Mesenchymal stem cell (in vitro differentiated cells and primary cell): ENCODE measurements at regions not wholly inside any gene's neighbourhood (a gene's known extent, or its start where the extent isn't known, plus 50 kb on each side); places are given as distances from the start of the nearest gene placed in this dataset.
"Not testable (repeated sequence)": the region's sequence is repeated elsewhere in the genome, so short reads cannot be mapped to it uniquely, and the experiment has no call there.

Experiments used
- DNase-seq: peaks from one replicate; pipeline ENCODE4 v3.0.0-alpha.2; 2013
- H2AFZ ChIP-seq: one replicate; pipeline ENCODE4 v1.6.1; 2013; ENCODE audit warnings: low read depth, mild to moderate bottlenecking, control low read depth, inconsistent platforms, low read length, moderate library complexity
- H2AK5ac ChIP-seq: 2 replicates; pipeline ENCODE4 v1.6.1; 2013; ENCODE audit warnings: low read length, moderate library complexity, mild to moderate bottlenecking, inconsistent platforms; ENCODE audit not compliant: severe bottlenecking
- H2BK120ac ChIP-seq: one replicate; pipeline ENCODE4 v1.6.1; 2013; ENCODE audit warnings: low read depth, mild to moderate bottlenecking, inconsistent platforms, low read length, moderate library complexity
- H2BK12ac ChIP-seq, 2 experiments: one replicate each; pipeline ENCODE4 v1.6.1; 2013; ENCODE audit warnings: inconsistent platforms in 2 of 2, low read length in 2 of 2, mild to moderate bottlenecking in 2 of 2, moderate library complexity in 2 of 2, control low read depth in 1 of 2
- H2BK15ac ChIP-seq: one replicate; pipeline ENCODE4 v1.6.1; 2013; ENCODE audit warnings: mild to moderate bottlenecking, low read depth, inconsistent platforms; ENCODE audit not compliant: poor library complexity, severe bottlenecking
- H2BK5ac ChIP-seq: 2 replicates; pipeline ENCODE4 v1.6.1; 2013; ENCODE audit warnings: low read depth, mild to moderate bottlenecking, low read length, control low read depth, inconsistent platforms; ENCODE audit not compliant: poor library complexity, severe bottlenecking
- H3K14ac ChIP-seq, 2 experiments: one replicate each; pipeline ENCODE4 v1.6.1; 2013; ENCODE audit warnings: inconsistent platforms in 2 of 2, low read length in 2 of 2, control low read depth in 1 of 2, mild to moderate bottlenecking in 1 of 2, moderate library complexity in 1 of 2
- H3K18ac ChIP-seq, 2 experiments: one replicate each; pipeline ENCODE4 v1.6.1; 2013; ENCODE audit warnings: inconsistent platforms in 2 of 2, low read length in 2 of 2, control low read depth in 1 of 2, low read depth in 1 of 2, mild to moderate bottlenecking in 1 of 2
- H3K23ac ChIP-seq, 2 experiments: one replicate each; pipeline ENCODE4 v1.6.1; 2013; ENCODE audit warnings: inconsistent platforms in 2 of 2, low read length in 2 of 2, mild to moderate bottlenecking in 2 of 2, moderate library complexity in 2 of 2, control low read depth in 1 of 2
- H3K27ac ChIP-seq: 2 replicates; pipeline ENCODE4 v1.5.1; 2013; ENCODE audit warnings: mild to moderate bottlenecking, moderate library complexity, low read length, control low read depth, inconsistent platforms; ENCODE audit not compliant: poor library complexity, severe bottlenecking
- H3K27me3 ChIP-seq, 2 experiments: 2 replicates each; pipeline versions ENCODE4 v1.6.1 to v1.7.0; 2013; ENCODE audit warnings: low read length in 2 of 2, mild to moderate bottlenecking in 2 of 2, moderate library complexity in 2 of 2, control low read depth in 1 of 2, inconsistent platforms in 1 of 2; ENCODE audit not compliant: control insufficient read depth in 1 of 2, insufficient read depth in 1 of 2
- H3K36me3 ChIP-seq, 2 experiments: 2 replicates each; pipeline versions ENCODE4 v1.6.1 to v1.7.0; 2013; ENCODE audit warnings: low read length in 2 of 2, control low read depth in 1 of 2, inconsistent platforms in 1 of 2, low read depth in 1 of 2, mild to moderate bottlenecking in 1 of 2; ENCODE audit not compliant: insufficient read depth in 2 of 2, control insufficient read depth in 1 of 2
- H3K4ac ChIP-seq, 2 experiments: one replicate each; pipeline ENCODE4 v1.6.1; 2013; ENCODE audit warnings: inconsistent platforms in 2 of 2, low read length in 2 of 2, mild to moderate bottlenecking in 2 of 2, moderate library complexity in 2 of 2, control low read depth in 1 of 2, low read depth in 1 of 2
- H3K4me1 ChIP-seq: 2 replicates; pipeline ENCODE4 v1.6.1; 2013; ENCODE audit warnings: low read depth, low read length, control low read depth; ENCODE audit not compliant: control insufficient read depth, insufficient read depth
- H3K4me2 ChIP-seq: 2 replicates; pipeline ENCODE4 v1.6.1; 2013; ENCODE audit warnings: low read length, mild to moderate bottlenecking, inconsistent platforms; ENCODE audit not compliant: poor library complexity, severe bottlenecking
- H3K4me3 ChIP-seq, 2 experiments: 2 replicates each; pipeline versions ENCODE4 v1.5.1 to v1.7.0; 2013; ENCODE audit warnings: low read length in 2 of 2, mild to moderate bottlenecking in 2 of 2, control low read depth in 1 of 2, low read depth in 1 of 2; ENCODE audit not compliant: insufficient read depth in 1 of 2
- H3K79me1 ChIP-seq: replicated peaks from 2 replicates; pipeline ENCODE4 v1.6.1; 2013; ENCODE audit warnings: mild to moderate bottlenecking, control low read depth, low read length, inconsistent platforms; ENCODE audit not compliant: poor library complexity, severe bottlenecking
- H3K9ac ChIP-seq: 2 replicates; pipeline ENCODE4 v1.7.0; 2013; ENCODE audit warnings: mild to moderate bottlenecking, low read length, moderate library complexity
- H3K9me3 ChIP-seq: 2 replicates; pipeline ENCODE4 v1.7.0; 2013; ENCODE audit warnings: mild to moderate bottlenecking, low read length; ENCODE audit not compliant: control insufficient read depth
- H4K8ac ChIP-seq: one replicate; pipeline ENCODE4 v1.6.1; 2013; ENCODE audit warnings: inconsistent platforms, mild to moderate bottlenecking, low read length, moderate library complexity
- H4K91ac ChIP-seq: one replicate; pipeline ENCODE4 v1.6.1; 2013; ENCODE audit warnings: mild to moderate bottlenecking, low read length, inconsistent platforms
- WGBS: methylation state at CpG from one replicate; pipeline ENCODE4 v1.1.7; 2013; ENCODE audit warnings: mixed read lengths; 5-methylcytosine and 5-hydroxymethylcytosine counted together

DNA sequence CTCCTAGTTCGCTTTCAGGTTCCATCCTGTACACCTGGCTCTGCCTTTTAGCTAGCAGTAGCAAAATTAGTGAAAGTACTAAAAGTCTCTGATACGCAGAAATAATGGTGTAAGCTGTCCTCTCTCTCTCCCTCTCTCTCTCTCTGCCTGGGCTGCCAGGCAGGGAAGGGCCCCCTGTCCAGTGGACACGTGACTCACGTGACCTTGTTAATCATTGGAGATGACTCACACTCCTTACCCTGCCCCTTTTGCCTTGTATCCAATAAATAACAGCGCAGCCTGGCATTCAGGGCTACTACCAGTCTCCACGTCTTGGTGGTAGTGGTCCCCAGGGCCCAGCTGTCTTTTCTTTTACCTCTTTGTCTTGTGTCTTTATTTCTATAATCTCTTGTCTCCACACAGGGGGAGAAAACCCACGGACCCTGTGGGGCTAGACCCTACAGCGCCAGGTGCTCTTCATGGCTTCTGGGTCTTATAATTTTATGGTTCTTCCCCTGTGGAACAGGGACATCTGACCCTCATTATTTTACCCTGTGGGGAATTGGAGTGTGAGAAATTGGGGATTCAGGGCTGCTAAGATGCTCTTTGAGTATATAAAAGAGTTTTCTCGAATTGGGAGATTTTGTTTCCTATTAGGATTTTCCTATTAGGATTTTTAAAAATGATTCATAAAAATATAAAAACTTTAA lies 1348.2 kb downstream of the GATA3 start:
- H2AFZ ChIP-seq, H3K9me3 ChIP-seq, H4K91ac ChIP-seq, H3K4me3 ChIP-seq, H3K79me1 ChIP-seq, H3K14ac ChIP-seq, H3K4ac ChIP-seq, H3K9ac ChIP-seq, H4K8ac ChIP-seq, H3K4me2 ChIP-seq, H2BK5ac ChIP-seq, DNase-seq, H3K36me3 ChIP-seq, H3K4me1 ChIP-seq, H2BK12ac ChIP-seq, H3K27ac ChIP-seq, H3K27me3 ChIP-seq, H2BK120ac ChIP-seq, H3K23ac ChIP-seq, H3K18ac ChIP-seq, H2BK15ac ChIP-seq, H2AK5ac ChIP-seq: not testable (repeated sequence)
- WGBS = 66% methylated on average over 8 of the region's 9 CpGs

GRCh38 chr10:9407201-9407600 lies 1352.7 kb downstream of the GATA3 start:
- H3K27me3 ChIP-seq, H3K9me3 ChIP-seq, H3K36me3 ChIP-seq, H2BK5ac ChIP-seq, H4K8ac ChIP-seq, H2BK12ac ChIP-seq, H3K4me1 ChIP-seq, H3K23ac ChIP-seq, H3K14ac ChIP-seq, H2AFZ ChIP-seq, H3K4ac ChIP-seq, H3K18ac ChIP-seq, H4K91ac ChIP-seq, H2BK15ac ChIP-seq, H3K4me3 ChIP-seq, H3K27ac ChIP-seq, H2BK120ac ChIP-seq, H3K79me1 ChIP-seq, DNase-seq, H2AK5ac ChIP-seq, H3K9ac ChIP-seq: not testable (repeated sequence)
- peak overlapping the region; percentile 34 for H3K4me2 ChIP-seq
- WGBS = 94% methylated on average over 29 of the region's 29 CpGs

DNA sequence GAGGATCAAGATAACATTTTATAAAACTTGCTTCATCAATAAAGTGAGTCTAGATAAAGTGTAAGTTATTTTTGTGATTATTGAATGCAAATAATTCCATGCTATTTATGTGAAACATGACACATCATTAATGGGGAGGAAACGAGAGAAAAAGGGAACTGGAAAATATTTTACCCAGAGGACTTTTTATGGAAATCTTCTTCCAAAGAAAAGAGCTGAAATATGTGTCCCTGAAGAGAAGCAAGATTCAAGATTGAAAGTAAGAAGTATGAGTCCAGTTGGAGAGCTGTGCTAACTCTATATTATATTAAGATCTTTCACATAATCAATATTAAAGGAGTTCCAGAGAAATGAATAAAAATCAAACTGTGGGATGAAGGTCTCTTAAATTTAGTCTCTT lies 1361.8 kb downstream of the GATA3 start:
- H3K4me3 ChIP-seq = no peak overlapping the region
- no peak overlapping the region for H3K4ac ChIP-seq
- DNase-seq = no peak
- H3K4me1 ChIP-seq = no peaks in the 10 kb centered on the region
- H4K8ac ChIP-seq = no peak overlapping the region
- no peak overlapping the region for H3K18ac ChIP-seq
- no peaks in the 10 kb centered on the region for H3K27me3 ChIP-seq
- H2AFZ ChIP-seq = no peak overlapping the region
- H3K14ac ChIP-seq = no peak overlapping the region
- no peak overlapping the region for H3K27ac ChIP-seq
- H3K79me1 ChIP-seq = no peaks in the 10 kb centered on the region
- H2BK5ac ChIP-seq = no peak overlapping the region
- H4K91ac ChIP-seq = no peak overlapping the region
- no peak overlapping the region for H3K23ac ChIP-seq
- no peak overlapping the region for H2BK15ac ChIP-seq
- no peak overlapping the region for H3K4me2 ChIP-seq
- no peak overlapping the region for H2AK5ac ChIP-seq
- H3K9me3 ChIP-seq = peaks cover 4% of the 10 kb centered on the region
- H2BK12ac ChIP-seq = no peak overlapping the region
- WGBS = 50% methylated on average over 1 of the region's 1 CpG
- no peaks in the 10 kb centered on the region for H3K36me3 ChIP-seq
- H2BK120ac ChIP-seq = no peak overlapping the region
- H3K9ac ChIP-seq = no peak overlapping the region

- H3K4me3 ChIP-seq = no peak overlapping the region
Measured at GRCh38 chr10:9419757-9420156, 1365.3 kb downstream of the GATA3 start.

More at GRCh38 chr10:9419757-9420156, 1365.3 kb downstream of the GATA3 start:
- Histone ChIP-seq H2BK12ac (no peak overlapping the region), H4K8ac (no peak overlapping the region), H2AFZ (no peak overlapping the region), H2BK5ac (no peak overlapping the region), H3K27ac (no peak overlapping the region), H3K18ac (no peak overlapping the region), H3K4ac (no peak overlapping the region), H2BK15ac (no peak overlapping the region), H4K91ac (no peak overlapping the region), H3K23ac (no peak overlapping the region), H3K36me3 (no peaks in the 10 kb centered on the region), H2AK5ac (no peak overlapping the region), H3K9me3 (no peaks in the 10 kb centered on the region), H3K27me3 (no peaks in the 10 kb centered on the region), H3K4me2 (no peak overlapping the region), H3K14ac (no peak overlapping the region), H2BK120ac (no peak overlapping the region), H3K4me1 (no peaks in the 10 kb centered on the region), H3K9ac (no peak overlapping the region), H3K79me1 (no peaks in the 10 kb centered on the region)
- DNase-seq = no peak
